Hepatocyte (in vitro differentiated cells): ENCODE measurements at regions not wholly inside any gene's neighbourhood (a gene's known extent, or its start where the extent isn't known, plus 50 kb on each side); places are given as distances from the start of the nearest gene placed in this dataset.

Experiments
- DNase-seq: peaks from one replicate; pipeline ENCODE4 v3.0.0-alpha.2; 2016; ENCODE audit warnings: low spot score
- H2AFZ ChIP-seq: fragments of 200-600 bp; sonication (generic); 2 replicates; pipeline ENCODE4 v1.6.0; 2016; ENCODE audit warnings: antibody characterized with exemption, mild to moderate bottlenecking
- H3K27ac ChIP-seq: fragments of 200-600 bp; sonication (generic); 2 replicates; pipeline ENCODE4 v1.5.1; 2016; ENCODE audit warnings: mild to moderate bottlenecking
- H3K27me3 ChIP-seq: fragments of 200-600 bp; sonication (generic); 2 replicates; pipeline ENCODE4 v1.6.1; 2016
- H3K36me3 ChIP-seq: fragments of 200-600 bp; sonication (generic); replicated peaks from 2 replicates; pipeline ENCODE4 v1.5.1; 2016; ENCODE audit warnings: low read depth; ENCODE audit not compliant: insufficient read depth
- H3K4me1 ChIP-seq: fragments of 200-600 bp; sonication (generic); 2 replicates; pipeline ENCODE4 v1.5.1; 2016; ENCODE audit warnings: mild to moderate bottlenecking, moderate library complexity; ENCODE audit not compliant: insufficient read depth
- H3K4me2 ChIP-seq: fragments of 200-600 bp; sonication (generic); 2 replicates; pipeline ENCODE4 v1.6.0; 2016
- H3K4me3 ChIP-seq: fragments of 200-600 bp; sonication (generic); 2 replicates; pipeline ENCODE4 v1.5.1; 2016; ENCODE audit warnings: mild to moderate bottlenecking
- H3K79me2 ChIP-seq: fragments of 200-600 bp; sonication (generic); 2 replicates; pipeline ENCODE4 v1.6.0; 2017; ENCODE audit warnings: mild to moderate bottlenecking
- H3K9me2 ChIP-seq: fragments of 200-600 bp; sonication (generic); replicated peaks from 2 replicates; pipeline ENCODE4 v1.6.0; 2017; ENCODE audit warnings: mild to moderate bottlenecking; ENCODE audit not compliant: insufficient read depth
- H3K9me3 ChIP-seq: fragments of 200-600 bp; sonication (generic); 2 replicates; pipeline ENCODE4 v1.5.1; 2016; ENCODE audit warnings: low read depth, mild to moderate bottlenecking
- H4K20me1 ChIP-seq: fragments of 200-600 bp; sonication (generic); 2 replicates; pipeline ENCODE4 v1.6.0; 2016; ENCODE audit warnings: mild to moderate bottlenecking; ENCODE audit not compliant: insufficient read depth, poor library complexity, severe bottlenecking
- EZH2 ChIP-seq: fragments of 200-600 bp; sonication (generic); IDR thresholded peaks from 2 replicates; pipeline ENCODE4 v1.6.1; 2016; ENCODE audit warnings: antibody characterized with exemption, mild to moderate bottlenecking, borderline replicate concordance
- EZH2phosphoT487 ChIP-seq: fragments of 200-600 bp; sonication (generic); IDR thresholded peaks from one replicate; pipeline ENCODE4 v1.6.1; 2018; ENCODE audit warnings: antibody characterized with exemption, mild to moderate bottlenecking, low read depth, moderate library complexity; ENCODE audit not compliant: unreplicated experiment, severe bottlenecking
- WGBS: methylation state at CpG from one replicate; pipeline ENCODE4 v1.1.6; 2016; ENCODE audit warnings: low lambda C conversion rate; ENCODE audit errors: missing lambda C conversion rate; 5-methylcytosine and 5-hydroxymethylcytosine counted together
- TF ChIP-seq, protein P1 (sequence below): fragments of 200-600 bp; sonication (generic); IDR thresholded peaks from 2 replicates; pipeline ENCODE4 v1.5.1; 2016; ENCODE audit warnings: antibody characterized with exemption, mild to moderate bottlenecking; ENCODE audit not compliant: poor library complexity

DNA sequence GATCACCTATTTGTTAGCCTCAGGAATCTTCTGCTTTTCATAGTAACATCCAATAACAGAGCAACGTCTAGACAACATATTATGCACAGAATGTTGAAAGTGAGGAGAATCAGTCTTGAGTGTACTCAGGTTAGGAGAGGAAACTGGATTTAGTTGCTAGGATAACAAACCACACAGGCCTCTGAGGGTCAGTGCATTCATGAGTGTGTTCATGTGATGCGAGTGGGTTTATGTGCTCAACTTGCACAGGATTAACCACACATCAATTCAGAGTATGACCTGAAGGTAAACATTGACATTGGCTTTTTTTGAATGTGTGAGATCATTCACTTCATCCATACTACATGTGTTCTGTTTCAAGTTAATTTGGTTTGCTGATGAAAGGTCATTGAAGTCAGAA, 287.6 kb downstream of the DIPK2A start:
- Histone ChIP-seq H3K4me3 (no peak overlapping the region), H3K9me3 (no peaks in the 10 kb centered on the region), H3K4me2 (no peak overlapping the region), H3K9me2 (no peaks in the 10 kb centered on the region), H3K4me1 (no peaks in the 10 kb centered on the region), H3K27ac (no peak overlapping the region), H4K20me1 (no peaks in the 10 kb centered on the region), H3K36me3 (no peaks in the 10 kb centered on the region), H3K27me3 (no peaks in the 10 kb centered on the region), H3K79me2 (no peaks in the 10 kb centered on the region), H2AFZ (no peak overlapping the region)
- TF ChIP-seq, protein P1, sequence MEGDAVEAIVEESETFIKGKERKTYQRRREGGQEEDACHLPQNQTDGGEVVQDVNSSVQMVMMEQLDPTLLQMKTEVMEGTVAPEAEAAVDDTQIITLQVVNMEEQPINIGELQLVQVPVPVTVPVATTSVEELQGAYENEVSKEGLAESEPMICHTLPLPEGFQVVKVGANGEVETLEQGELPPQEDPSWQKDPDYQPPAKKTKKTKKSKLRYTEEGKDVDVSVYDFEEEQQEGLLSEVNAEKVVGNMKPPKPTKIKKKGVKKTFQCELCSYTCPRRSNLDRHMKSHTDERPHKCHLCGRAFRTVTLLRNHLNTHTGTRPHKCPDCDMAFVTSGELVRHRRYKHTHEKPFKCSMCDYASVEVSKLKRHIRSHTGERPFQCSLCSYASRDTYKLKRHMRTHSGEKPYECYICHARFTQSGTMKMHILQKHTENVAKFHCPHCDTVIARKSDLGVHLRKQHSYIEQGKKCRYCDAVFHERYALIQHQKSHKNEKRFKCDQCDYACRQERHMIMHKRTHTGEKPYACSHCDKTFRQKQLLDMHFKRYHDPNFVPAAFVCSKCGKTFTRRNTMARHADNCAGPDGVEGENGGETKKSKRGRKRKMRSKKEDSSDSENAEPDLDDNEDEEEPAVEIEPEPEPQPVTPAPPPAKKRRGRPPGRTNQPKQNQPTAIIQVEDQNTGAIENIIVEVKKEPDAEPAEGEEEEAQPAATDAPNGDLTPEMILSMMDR: no peak
- TF ChIP-seq EZH2: no peak
- TF ChIP-seq EZH2phosphoT487: no peak
- 92% methylated on average over 2 of the region's 2 CpGs for WGBS
- DNase-seq: no peak

DNA sequence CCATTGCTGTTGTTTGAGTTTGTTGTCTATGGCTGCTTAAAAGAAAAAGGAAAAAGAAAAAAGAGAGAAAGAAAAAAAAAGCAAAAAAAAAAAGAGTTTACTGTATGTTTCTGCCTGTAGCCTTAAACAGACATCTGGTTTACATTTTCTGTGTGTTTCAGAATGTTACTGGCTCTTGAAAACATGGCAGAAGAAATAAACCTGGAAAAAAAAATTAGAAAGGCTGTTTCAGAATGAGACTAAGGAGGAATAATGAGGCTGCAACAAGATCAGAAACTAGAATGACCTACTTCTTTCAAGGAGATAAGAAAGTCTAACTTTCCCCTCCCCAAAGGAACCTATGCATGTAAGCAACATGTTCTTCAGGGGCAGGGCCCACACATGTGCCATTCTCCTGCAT, 292.1 kb downstream of the DIPK2A start:
- Histone ChIP-seq H3K36me3 (no peaks in the 10 kb centered on the region), H3K4me2 (peak overlapping the region; percentile 35), H3K27ac (peak overlapping the region; percentile 59), H3K4me3 (no peak overlapping the region), H3K27me3 (no peaks in the 10 kb centered on the region), H3K4me1 (no peaks in the 10 kb centered on the region), H3K79me2 (no peaks in the 10 kb centered on the region), H4K20me1 (no peaks in the 10 kb centered on the region), H3K9me2 (no peaks in the 10 kb centered on the region), H2AFZ (no peak overlapping the region), H3K9me3 (no peaks in the 10 kb centered on the region)
- DNase-seq: no peak
- TF ChIP-seq, protein P1: no peak
- TF ChIP-seq EZH2 (no peak), EZH2phosphoT487 (no peak)

DNA sequence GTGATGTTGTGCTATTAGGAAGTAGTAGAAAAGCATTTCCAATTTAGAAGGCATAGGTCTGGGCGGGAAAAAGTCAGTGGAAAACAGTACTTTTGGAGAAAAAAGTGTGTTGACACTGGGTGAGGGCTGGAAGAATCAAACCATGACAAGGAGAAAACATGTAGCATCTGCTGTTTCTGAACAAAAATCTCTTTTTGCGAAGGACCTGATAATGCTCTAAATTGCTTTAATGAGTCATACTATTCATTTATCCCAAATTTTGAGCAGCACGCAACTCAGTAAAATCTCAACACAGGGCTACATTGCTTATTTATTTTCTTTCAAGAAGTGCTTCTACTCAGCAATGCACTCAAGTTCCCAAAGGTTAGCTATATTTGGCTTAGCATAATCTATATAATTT, 292.7 kb downstream of the DIPK2A start:
- Histone ChIP-seq H4K20me1 (no peaks in the 10 kb centered on the region), H2AFZ (no peak overlapping the region), H3K27me3 (no peaks in the 10 kb centered on the region), H3K9me2 (no peaks in the 10 kb centered on the region), H3K79me2 (no peaks in the 10 kb centered on the region), H3K9me3 (no peaks in the 10 kb centered on the region), H3K4me2 (peak overlapping the region; percentile 15), H3K27ac (peak overlapping the region; percentile 59), H3K36me3 (no peaks in the 10 kb centered on the region), H3K4me1 (no peaks in the 10 kb centered on the region), H3K4me3 (no peak overlapping the region)
- no peak for DNase-seq
- TF ChIP-seq, protein P1: no peak
- no peak for TF ChIP-seq EZH2
- TF ChIP-seq EZH2phosphoT487: no peak
- 92% methylated on average over 3 of the region's 3 CpGs for whole genome bisulfite sequencing

DNA sequence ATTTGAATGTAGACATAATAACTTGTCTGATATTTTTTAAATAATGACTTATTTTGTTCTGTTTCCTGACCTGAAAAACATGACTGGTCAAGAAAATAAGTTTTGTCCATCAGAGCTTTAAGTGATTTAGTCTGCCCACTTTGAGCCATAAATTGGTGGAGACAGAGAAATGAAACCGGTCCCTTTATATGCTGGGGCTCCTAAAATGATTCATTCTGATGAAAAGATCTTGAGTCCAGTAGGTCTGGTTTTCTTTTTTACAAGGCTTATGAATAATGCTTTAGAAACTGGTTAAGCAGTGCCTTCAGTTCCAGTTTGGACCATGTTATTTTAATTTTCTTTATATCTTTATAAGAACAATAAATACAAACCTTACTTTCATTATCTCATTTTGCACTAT, 293.2 kb downstream of the DIPK2A start:
- WGBS: 97% methylated on average over 1 of the region's 1 CpG

More for the DNA sequence above, 293.2 kb downstream of the DIPK2A start:
- Histone ChIP-seq H4K20me1 (no peaks in the 10 kb centered on the region), H3K79me2 (no peaks in the 10 kb centered on the region), H3K9me3 (no peaks in the 10 kb centered on the region), H3K9me2 (no peaks in the 10 kb centered on the region), H3K36me3 (no peaks in the 10 kb centered on the region), H3K27me3 (no peaks in the 10 kb centered on the region), H3K4me2 (no peak overlapping the region), H2AFZ (no peak overlapping the region), H3K27ac (no peak overlapping the region), H3K4me1 (no peaks in the 10 kb centered on the region), H3K4me3 (no peak overlapping the region)
- DNase-seq: no peak
- TF ChIP-seq, protein P1: no peak
- TF ChIP-seq EZH2 (no peak), EZH2phosphoT487 (no peak)
